IMR-90 (cell line): ENCODE measurements at regions not wholly inside any gene's neighbourhood (a gene's known extent, or its start where the extent isn't known, plus 50 kb on each side); places are given as distances from the start of the nearest gene placed in this dataset.

Experiments used
- ATAC-seq: fragments of 200-7000 bp; cut with Tn5 transposase; 2 replicates; pipeline ENCODE4 v1.9.1; 2020; ENCODE audit warnings: low read depth, mild to moderate bottlenecking, moderate library complexity
- BruUV-seq: library from RNA; stranded (reverse); fragments of 400-500 nt; replicated peaks from 2 replicates; lab custom pipeline; 2021; lab: Mats Ljungman, UMichigan
- CTCF ChIA-PET: fragments of 300-600 bp; formaldehyde crosslinking; extraction: SDS; loops from one replicate; lab custom pipeline; 2021; ENCODE audit warnings: antibody characterized with exemption; lab: Yijun Ruan, JAX
- POLR2A ChIA-PET: fragments of 300-600 bp; sonication (Branson Sonifier 250); formaldehyde crosslinking; loops from one replicate; lab custom pipeline; 2022; ENCODE audit warnings: antibody characterized with exemption; ENCODE audit not compliant: unreplicated experiment; lab: Charles Lee
- DNase-seq: peaks from one replicate; pipeline ENCODE4 v3.0.0; 2013
- H2AFZ ChIP-seq: replicated peaks from 2 replicates; pipeline ENCODE3; 2013; ENCODE audit warnings: low read length, mild to moderate bottlenecking; ENCODE audit not compliant: poor library complexity
- H2AK5ac ChIP-seq: 2 replicates; pipeline ENCODE4 v1.6.1; 2013; ENCODE audit warnings: low read depth, low read length, inconsistent platforms
- H2AK9ac ChIP-seq: replicated peaks from 2 replicates; pipeline ENCODE3; 2013; ENCODE audit warnings: mild to moderate bottlenecking, low read depth, low read length, moderate library complexity; ENCODE audit not compliant: poor library complexity
- H2BK120ac ChIP-seq: 2 replicates; pipeline ENCODE4 v1.6.1; 2013; ENCODE audit warnings: low read depth, low read length, inconsistent platforms
- H2BK15ac ChIP-seq: 3 replicates; pipeline ENCODE4 v1.6.1; 2013; ENCODE audit warnings: low read depth, low read length, inconsistent platforms
- H2BK20ac ChIP-seq: 2 replicates; pipeline ENCODE4 v1.6.1; 2013; ENCODE audit warnings: low read depth, mild to moderate bottlenecking, inconsistent platforms, low read length, moderate library complexity
- H2BK5ac ChIP-seq: 2 replicates; pipeline ENCODE4 v1.6.1; 2013; ENCODE audit warnings: mild to moderate bottlenecking, low read depth, low read length, inconsistent platforms; ENCODE audit not compliant: poor library complexity, severe bottlenecking
- H3K14ac ChIP-seq: replicated peaks from 2 replicates; pipeline ENCODE4 v1.6.1; 2013; ENCODE audit warnings: low read depth, low read length, inconsistent platforms
- H3K18ac ChIP-seq: 2 replicates; pipeline ENCODE4 v1.6.1; 2013; ENCODE audit warnings: low read depth, low read length, control low read depth
- H3K23ac ChIP-seq: 2 replicates; pipeline ENCODE4 v1.6.1; 2013; ENCODE audit warnings: low read depth, low read length, inconsistent platforms
- H3K27ac ChIP-seq: 2 replicates; pipeline ENCODE4 v1.5.1; 2013; ENCODE audit warnings: mild to moderate bottlenecking, control low read depth, low read length; ENCODE audit not compliant: insufficient read depth
- H3K27me3 ChIP-seq: 2 replicates; pipeline ENCODE4 v1.6.1; 2013; ENCODE audit warnings: low read length; ENCODE audit not compliant: control insufficient read depth, insufficient read depth
- H3K36me3 ChIP-seq: 2 replicates; pipeline ENCODE4 v1.6.1; 2013; ENCODE audit warnings: low read length, mixed read lengths; ENCODE audit not compliant: control insufficient read depth, insufficient read depth
- H3K4ac ChIP-seq: 2 replicates; pipeline ENCODE4 v1.6.1; 2013; ENCODE audit warnings: low read depth, low read length, inconsistent platforms
- H3K4me1 ChIP-seq: 2 replicates; pipeline ENCODE4 v1.6.1; 2013; ENCODE audit warnings: low read length, mixed read lengths; ENCODE audit not compliant: control insufficient read depth, insufficient read depth
- H3K4me2 ChIP-seq: 2 replicates; pipeline ENCODE4 v1.6.1; 2013; ENCODE audit warnings: low read depth, mild to moderate bottlenecking, control low read depth, low read length, moderate library complexity
- H3K4me3 ChIP-seq: 2 replicates; pipeline ENCODE4 v1.5.1; 2013; ENCODE audit warnings: low read depth, mild to moderate bottlenecking, control low read depth, low read length, moderate library complexity; ENCODE audit not compliant: insufficient read depth
- H3K56ac ChIP-seq: 2 replicates; pipeline ENCODE4 v1.6.1; 2013; ENCODE audit warnings: low read length, inconsistent platforms; ENCODE audit not compliant: insufficient read depth; ENCODE audit errors: extremely low read depth
- H3K79me1 ChIP-seq, 2 experiments: 2 replicates each; pipeline ENCODE4 v1.6.1; 2013; ENCODE audit warnings: low read length in 2 of 2, inconsistent platforms in 1 of 2, low read depth in 1 of 2
- H3K9ac ChIP-seq: 2 replicates; pipeline ENCODE4 v1.6.1; 2013; ENCODE audit warnings: low read depth, low read length, control low read depth
- H3K9me1 ChIP-seq: 2 replicates; pipeline ENCODE4 v1.6.1; 2013; ENCODE audit warnings: low read length, inconsistent platforms; ENCODE audit not compliant: insufficient read depth
- H3K9me3 ChIP-seq: 2 replicates; pipeline ENCODE4 v1.6.1; 2013; ENCODE audit warnings: low read length; ENCODE audit not compliant: control insufficient read depth, insufficient read depth
- H4K20me1 ChIP-seq: 2 replicates; pipeline ENCODE4 v1.6.1; 2013; ENCODE audit warnings: low read length, inconsistent platforms; ENCODE audit not compliant: insufficient read depth
- H4K5ac ChIP-seq: 2 replicates; pipeline ENCODE4 v1.6.1; 2013; ENCODE audit warnings: mild to moderate bottlenecking, low read depth, low read length, control low read depth
- H4K8ac ChIP-seq, 2 experiments: 2 replicates each; pipeline ENCODE4 v1.6.1; 2013; ENCODE audit warnings: low read depth in 2 of 2, low read length in 2 of 2, control low read depth in 1 of 2, inconsistent platforms in 1 of 2
- H4K91ac ChIP-seq: 2 replicates; pipeline ENCODE4 v1.6.1; 2013; ENCODE audit warnings: low read depth, low read length, inconsistent platforms; ENCODE audit not compliant: insufficient read depth
- BHLHE40 ChIP-seq: fragments of 150-350 bp; IDR thresholded peaks from 2 replicates; pipeline ENCODE4 v1.6.1; 2016; ENCODE audit warnings: mild to moderate bottlenecking, low read depth, low read length
- CTCF ChIP-seq: conservative IDR thresholded peaks from 2 replicates; pipeline ENCODE4 v1.5.1; 2012; ENCODE audit warnings: mild to moderate bottlenecking, low read depth, low read length, improper control_type of control experiment
- ELK1 ChIP-seq: fragments of 150-350 bp; IDR thresholded peaks from 2 replicates; pipeline ENCODE4 v1.6.1; 2016; ENCODE audit warnings: low read depth, mild to moderate bottlenecking, low read length, moderate library complexity, borderline replicate concordance
- MAFK ChIP-seq: IDR thresholded peaks from 2 replicates; pipeline ENCODE4 v1.6.1; 2012; ENCODE audit warnings: low read depth, low read length, improper control_type of control experiment
- MAZ ChIP-seq: IDR thresholded peaks from 2 replicates; pipeline ENCODE4 v1.6.1; 2012; ENCODE audit warnings: low read depth, mild to moderate bottlenecking, low read length, improper control_type of control experiment, moderate library complexity, borderline replicate concordance
- MXI1 ChIP-seq: IDR thresholded peaks from 2 replicates; pipeline ENCODE4 v1.6.1; 2012; ENCODE audit warnings: low read depth, mild to moderate bottlenecking, low read length, moderate library complexity, borderline replicate concordance
- NFE2L2 ChIP-seq: fragments of 150-350 bp; IDR thresholded peaks from 2 replicates; pipeline ENCODE4 v1.6.1; 2016; ENCODE audit warnings: low read depth, mild to moderate bottlenecking, low read length
- POLR2A ChIP-seq: IDR thresholded peaks from 2 replicates; pipeline ENCODE4 v1.6.1; 2012; ENCODE audit warnings: mild to moderate bottlenecking, low read depth, low read length
- SMC3 ChIP-seq: fragments of 150-350 bp; IDR thresholded peaks from 2 replicates; pipeline ENCODE4 v1.6.1; 2016; ENCODE audit warnings: low read depth, mild to moderate bottlenecking, antibody characterized with exemption, low read length, moderate library complexity
- USF2 ChIP-seq: fragments of 150-350 bp; IDR thresholded peaks from 2 replicates; pipeline ENCODE4 v1.6.1; 2017; ENCODE audit warnings: mild to moderate bottlenecking, antibody characterized with exemption, low read length, low read depth
- whole genome bisulfite sequencing, 2 experiments: methylation state at CpG; one replicate each; pipeline versions ENCODE4 v1.1.5 to v1.1.7; 2013; ENCODE audit warnings: missing lambda C conversion rate in 2 of 2; ENCODE audit not compliant: insufficient read length in 1 of 2; ENCODE audit errors: extremely low coverage in 2 of 2; 5-methylcytosine and 5-hydroxymethylcytosine counted together
- dilution Hi-C: fragments of 300-500 bp; cut with HindIII; formaldehyde crosslinking; loops from one replicate; pipeline ENCODE4 v1.14.3; 2018; ENCODE audit warnings: low sequenced_read_pairs; ENCODE audit not compliant: unreplicated experiment
- in situ Hi-C: fragments of 300-500 bp; cut with MboI; formaldehyde crosslinking; loops from 3 replicates; pipeline ENCODE4 v1.14.3; 2019; ENCODE audit warnings: low sequenced_read_pairs, inconsistent platforms, mixed read lengths
- intact Hi-C: fragments of 100-400 bp; cut with micrococcal nuclease; formaldehyde crosslinking; loops from 2 replicates; pipeline ENCODE4 v1.10.0; 2022

- Histone ChIP-seq H3K18ac (peak overlapping the region; percentile 47; the same call in 1 of the 2 replicates), H3K9ac (no peak overlapping the region), H4K8ac (no peak overlapping the region), H2BK20ac (peak overlapping the region; percentile 63; the same call in 1 of the 2 replicates), H3K14ac (0 out of 2 replicates have a peak overlapping the region, but pooled peaks have one; percentile 57), H3K9me3 (peaks cover 3% of the 10 kb centered on the region; the same call in 1 of the 2 replicates), H2BK5ac (no peak overlapping the region), H3K9me1 (peaks cover 6% of the 10 kb centered on the region; the same call in 1 of the 2 replicates), H3K27me3 (no peaks in the 10 kb centered on the region), H3K56ac (no peak overlapping the region), H3K4me2 (no peak overlapping the region), H3K36me3 (no peaks in the 10 kb centered on the region), H2AK9ac (no peak overlapping the region), H3K4ac (no peak overlapping the region), H4K91ac (peak overlapping the region; percentile 22; the same call in 1 of the 2 replicates), H3K27ac (no peak overlapping the region), H2BK15ac (peak overlapping the region; percentile 58; the same call in 1 of the 3 replicates), H2AFZ (no peak overlapping the region), H4K20me1 (no peaks in the 10 kb centered on the region), H4K5ac (peak overlapping the region; percentile 36; the same call in 1 of the 2 replicates), H3K4me3 (no peak overlapping the region), H3K23ac (no peak overlapping the region), H2AK5ac (peak overlapping the region; percentile 67), H2BK120ac (peak overlapping the region; percentile 69), H3K4me1 (peaks cover 11% of the 10 kb centered on the region), H3K79me1 (no peaks in the 10 kb centered on the region)
- dilution Hi-C loops (no loop called here), intact Hi-C loops (no loop called here), in situ Hi-C loops (no loop called here)
- TF ChIP-seq MAZ (no peak), ELK1 (no peak), MAFK (no peak), BHLHE40 (no peak), USF2 (no peak), SMC3 (no peak), NFE2L2 (no peak), POLR2A (no peak), CTCF (no peak), MXI1 (no peak)
- ChIA-PET POLR2A (no interaction called here), CTCF (no interaction called here)
- ATAC-seq (no peak), DNase-seq (no peak)
- 80% methylated on average over 1 of the region's 2 CpGs; no CpG with 5 or more reads in 1 of the 2 experiments for WGBS, 2 experiments
- BruUV-seq, result no TSS peak
Observed at GRCh38 chr14:53496668-53497067, 343.5 kb upstream of the DDHD1 start.
